Stimulated activated CD8-positive, alpha-beta memory T cell treated with anti-CD3 and anti-CD28 coated beads, Interleukin-12 subunit alpha, Interleukin-12 subunit beta, amount 100 ng/mL, for 24 hours (primary cell): ENCODE measurements at regions not wholly inside any gene's neighbourhood (a gene's known extent, or its start where the extent isn't known, plus 50 kb on each side); places are given as distances from the start of the nearest gene placed in this dataset.
"Not testable (repeated sequence)": the region's sequence is repeated elsewhere in the genome, so short reads cannot be mapped to it uniquely, and the experiment has no call there.

Source experiments
- DNase-seq: peaks from one replicate; pipeline ENCODE4 v3.0.0-alpha.2; 2020; ENCODE audit errors: extremely low read depth

GRCh38 chr7:65510187-65510538 is 136.5 kb downstream of the ZNF92 start:
- not testable (repeated sequence) for DNase-seq

- not testable (repeated sequence) for DNase-seq
Measured at GRCh38 chr7:65519751-65520150, 146.1 kb downstream of the ZNF92 start.

- DNase-seq: not testable (repeated sequence)
Measured at GRCh38 chr7:65545465-65546161, 172.0 kb downstream of the ZNF92 start.

GRCh38 chr7:65549589-65550443 is 176.2 kb downstream of the ZNF92 start:
- DNase-seq: not testable (repeated sequence)

GRCh38 chr7:65550444-65550809 is 176.8 kb downstream of the ZNF92 start:
- DNase-seq: not testable (repeated sequence)

GRCh38 chr7:65551042-65551441 is 177.4 kb downstream of the ZNF92 start:
- DNase-seq: not testable (repeated sequence)

- DNase-seq: not testable (repeated sequence)
Measured at GRCh38 chr7:65554553-65555476, 181.2 kb downstream of the ZNF92 start.

GRCh38 chr7:65558584-65558983 is 184.9 kb downstream of the ZNF92 start:
- not testable (repeated sequence) for DNase-seq

GRCh38 chr7:65561786-65562372 is 188.2 kb downstream of the ZNF92 start:
- DNase-seq: not testable (repeated sequence)

GRCh38 chr7:65562522-65562921 is 188.9 kb downstream of the ZNF92 start:
- DNase-seq: not testable (repeated sequence)

GRCh38 chr7:65563333-65563732 is 189.7 kb downstream of the ZNF92 start:
- DNase-seq: not testable (repeated sequence)

- DNase-seq: not testable (repeated sequence)
Measured at GRCh38 chr7:65568226-65568625, 194.6 kb downstream of the ZNF92 start.

- DNase-seq: not testable (repeated sequence)
Measured at GRCh38 chr7:65570990-65571389, 197.3 kb downstream of the ZNF92 start.

GRCh38 chr7:65572581-65572980 is 198.9 kb downstream of the ZNF92 start:
- not testable (repeated sequence) for DNase-seq

- DNase-seq: not testable (repeated sequence)
Measured at GRCh38 chr7:65576370-65576769, 202.7 kb downstream of the ZNF92 start.

- not testable (repeated sequence) for DNase-seq
Measured at GRCh38 chr7:65582518-65583119, 209.0 kb downstream of the ZNF92 start.

- DNase-seq: not testable (repeated sequence)
Measured at GRCh38 chr7:65602495-65602894, 228.8 kb downstream of the ZNF92 start.

GRCh38 chr7:65609131-65609530 is 235.5 kb downstream of the ZNF92 start:
- no peak for DNase-seq

GRCh38 chr7:65613644-65614289 is 240.1 kb downstream of the ZNF92 start:
- DNase-seq: not testable (repeated sequence)

GRCh38 chr7:65616111-65616510 is 242.5 kb downstream of the ZNF92 start:
- not testable (repeated sequence) for DNase-seq
